GM18498 (cell line): ENCODE measurements at regions not wholly inside any gene's neighbourhood (a gene's known extent, or its start where the extent isn't known, plus 50 kb on each side); places are given as distances from the start of the nearest gene placed in this dataset.

Experiments
- ATAC-seq: cut with Tn5 transposase; IDR thresholded peaks from one replicate; pipeline ENCODE4 v1.9.1; 2021; ENCODE audit warnings: mild to moderate bottlenecking, moderate library complexity; ENCODE audit not compliant: unreplicated experiment

DNA sequence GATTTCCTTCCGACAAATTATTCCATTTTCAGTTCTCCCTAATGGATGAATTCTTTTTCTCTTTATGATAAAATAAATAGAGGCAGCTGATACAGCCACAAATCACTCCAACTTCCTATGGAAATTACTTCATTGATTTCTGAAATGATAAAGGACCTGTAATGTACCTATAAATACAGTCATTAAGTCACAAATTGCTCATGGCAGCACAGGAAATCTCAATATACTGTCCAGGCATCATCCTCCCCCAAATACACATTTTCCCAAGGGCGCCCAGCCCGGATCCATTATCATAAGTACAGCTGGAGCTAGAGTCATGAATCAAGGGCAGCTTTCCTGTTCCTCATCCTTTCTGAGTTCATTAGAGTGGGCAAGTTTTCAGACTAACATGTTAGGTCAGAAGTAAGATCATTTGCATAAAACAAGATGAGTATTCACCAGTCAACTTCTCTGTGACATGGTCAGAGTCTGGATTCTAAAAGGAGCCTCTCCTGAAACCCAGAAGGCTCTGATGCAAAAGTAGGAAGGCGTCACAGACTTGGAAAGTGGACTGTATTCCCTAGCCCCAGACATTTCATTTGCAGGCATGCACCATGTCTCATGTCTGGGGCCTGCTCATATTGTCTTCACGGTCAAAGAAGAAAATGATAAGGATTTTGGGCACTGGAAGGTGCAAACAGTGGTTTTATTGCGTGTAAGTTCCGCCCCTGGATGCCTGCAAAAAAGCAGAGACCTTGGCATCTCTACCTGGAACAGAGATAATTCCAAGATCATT, 383.2 kb downstream of the PLK2 start:
- no peak for ATAC-seq

DNA sequence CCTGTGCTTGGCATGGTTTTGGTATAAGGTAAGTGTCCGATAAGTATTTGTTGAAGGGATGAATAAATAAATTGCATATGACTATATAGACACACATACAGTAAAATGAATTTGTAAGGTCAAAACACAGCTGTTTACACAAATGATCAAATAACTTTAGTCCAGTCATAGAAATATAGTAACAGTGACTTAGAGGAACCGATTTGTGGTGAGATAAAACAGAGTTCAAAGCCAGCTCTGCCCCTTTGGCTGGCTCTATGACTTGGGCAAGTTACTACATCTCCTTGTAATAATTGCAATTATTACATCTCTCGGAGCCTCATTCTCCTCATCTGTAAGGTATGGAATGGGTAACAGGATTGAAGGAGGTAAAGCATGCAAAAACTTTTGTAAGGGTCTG, 384.0 kb downstream of the PLK2 start:
- ATAC-seq: no peak

DNA sequence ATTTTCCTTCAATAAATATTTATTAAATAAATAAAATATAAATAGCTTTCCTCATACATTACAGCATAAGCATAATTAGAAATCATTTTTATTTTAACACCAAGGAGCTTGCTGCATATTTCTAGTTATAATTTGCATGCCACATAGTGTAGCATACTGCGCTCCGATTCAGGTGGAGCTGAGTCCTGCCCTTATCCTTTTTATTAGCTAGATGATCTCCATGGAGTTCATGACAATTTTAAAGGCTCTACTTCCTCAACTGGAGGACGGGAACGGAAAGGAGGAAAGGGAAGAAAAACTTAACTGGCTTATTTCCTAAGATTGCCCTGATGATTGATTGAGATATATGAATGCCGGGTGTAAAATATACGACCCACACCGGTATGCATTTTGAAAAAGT, 385.2 kb downstream of the PLK2 start:
- ATAC-seq: no peak

DNA sequence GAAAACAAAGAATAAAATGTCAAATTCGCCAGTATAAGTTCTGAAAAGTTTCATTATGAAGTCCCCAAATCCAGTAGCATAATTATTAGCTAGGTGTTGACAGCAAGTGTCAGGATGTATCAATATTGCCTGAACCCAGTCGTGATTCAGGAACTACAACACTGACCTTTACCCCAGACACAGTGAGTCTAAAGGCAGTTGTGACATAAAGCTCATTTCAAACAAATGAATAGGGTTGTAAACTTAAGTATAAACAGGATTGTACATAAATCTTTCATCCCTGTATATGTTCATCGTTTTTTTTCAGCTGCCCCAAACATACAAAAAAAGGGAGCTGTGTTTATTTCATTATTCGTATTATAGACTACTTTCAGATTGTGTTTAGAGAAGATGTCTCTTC, 385.7 kb downstream of the PLK2 start:
- ATAC-seq: no peak

- no peak for ATAC-seq
Measured at GRCh38 chr5:58073243-58073642, 386.6 kb downstream of the PLK2 start.

DNA sequence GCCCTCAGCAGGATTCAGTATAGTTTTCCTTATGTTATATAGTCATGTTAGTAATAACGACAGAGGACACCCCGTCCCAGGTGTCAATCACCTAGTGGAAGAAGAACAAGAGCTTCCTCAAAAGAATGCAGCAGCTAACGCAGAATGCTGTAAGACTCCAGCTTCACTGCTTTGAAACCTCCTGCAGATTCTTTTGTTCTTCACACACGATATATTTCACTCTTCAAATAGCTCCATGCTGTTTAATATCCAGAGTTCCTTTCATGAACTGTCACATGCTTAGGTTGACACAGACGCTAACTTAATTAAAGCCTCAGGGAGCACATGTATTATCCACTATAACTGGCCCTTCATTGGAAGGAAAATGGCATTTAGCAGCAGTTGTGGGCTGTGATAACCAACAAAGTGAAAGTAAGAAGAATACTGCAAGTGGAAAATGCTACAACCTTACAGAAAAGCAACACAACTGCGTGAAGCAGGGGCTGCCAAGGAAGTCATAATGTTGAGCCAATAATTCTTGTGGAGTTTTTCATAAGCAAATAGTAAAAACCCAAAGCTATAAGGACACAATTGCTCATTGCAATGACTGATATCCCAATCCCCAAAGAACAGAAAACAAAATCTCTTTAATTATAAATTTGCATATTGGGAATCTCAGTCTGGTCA, 387.5 kb downstream of the PLK2 start:
- ATAC-seq: no peak

- no peak for ATAC-seq
Measured at GRCh38 chr5:58071566-58071965, 388.3 kb downstream of the PLK2 start.

DNA sequence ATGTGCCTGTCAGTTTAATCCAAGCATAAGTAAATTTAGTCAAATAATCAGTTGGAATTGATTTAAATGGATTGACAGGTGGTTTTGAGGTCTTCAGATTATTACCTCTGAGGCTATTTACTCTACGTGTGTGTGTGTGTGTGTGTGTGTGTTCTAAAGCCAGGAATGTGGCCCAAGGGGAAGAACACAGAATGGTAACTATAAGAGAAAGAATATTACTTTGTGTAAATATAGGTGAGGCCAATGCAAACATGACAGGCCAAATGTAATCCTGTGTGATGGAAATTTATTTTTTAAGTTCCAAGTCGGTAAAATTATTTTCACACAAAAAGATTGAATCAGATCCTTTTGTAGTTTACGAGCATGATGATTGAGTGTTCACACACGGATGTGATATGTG, 390.0 kb downstream of the PLK2 start:
- ATAC-seq: no peak

- no peak for ATAC-seq
Measured at GRCh38 chr5:58069016-58069705, 390.7 kb downstream of the PLK2 start.

- no peak for ATAC-seq
Measured at GRCh38 chr5:58066557-58066956, 393.3 kb downstream of the PLK2 start.

GRCh38 chr5:58066076-58066475, 393.8 kb downstream of the PLK2 start:
- ATAC-seq: no peak

GRCh38 chr5:58064801-58065200, 395.1 kb downstream of the PLK2 start:
- no peak for ATAC-seq

DNA sequence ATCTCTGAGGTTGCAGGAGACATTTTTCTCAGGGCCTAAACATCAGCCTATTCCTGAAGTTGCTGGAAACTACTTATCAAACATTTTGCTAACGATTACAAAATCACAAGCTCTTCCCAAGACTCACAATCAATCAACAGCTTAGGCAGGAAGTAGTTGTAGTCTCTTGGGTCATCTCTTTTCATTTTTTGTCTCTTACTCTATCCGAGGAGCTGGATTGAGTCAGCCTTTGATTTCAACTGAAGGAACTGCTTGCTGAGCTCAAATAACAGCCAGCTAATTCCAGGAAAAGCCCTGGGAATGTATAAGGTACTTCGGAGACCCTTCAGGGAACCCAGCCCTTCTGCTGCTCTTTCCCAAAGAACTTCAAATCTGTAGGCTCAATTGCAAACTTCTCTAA, 398.9 kb downstream of the PLK2 start:
- ATAC-seq: no peak

- ATAC-seq: no peak
Measured at GRCh38 chr5:58057324-58057723, 402.6 kb downstream of the PLK2 start.

DNA sequence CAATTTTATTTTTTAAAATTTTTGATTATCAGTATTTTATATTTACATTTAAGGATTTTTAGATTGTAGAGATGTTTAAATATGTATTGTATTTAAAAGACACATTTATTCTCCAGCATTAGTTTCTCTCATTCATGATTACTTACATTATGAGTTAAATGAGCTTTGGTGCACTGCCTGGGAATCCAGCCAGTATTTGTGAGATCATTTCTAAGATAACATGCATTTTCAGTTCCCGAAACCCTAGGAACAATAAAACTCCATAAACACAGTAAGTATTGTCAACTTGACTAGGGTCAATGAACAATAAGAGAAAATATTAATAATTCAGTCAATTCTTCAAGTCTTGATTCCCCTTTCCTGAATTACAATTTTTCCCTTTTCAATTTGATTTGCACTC, 403.3 kb downstream of the PLK2 start:
- no peak for ATAC-seq

DNA sequence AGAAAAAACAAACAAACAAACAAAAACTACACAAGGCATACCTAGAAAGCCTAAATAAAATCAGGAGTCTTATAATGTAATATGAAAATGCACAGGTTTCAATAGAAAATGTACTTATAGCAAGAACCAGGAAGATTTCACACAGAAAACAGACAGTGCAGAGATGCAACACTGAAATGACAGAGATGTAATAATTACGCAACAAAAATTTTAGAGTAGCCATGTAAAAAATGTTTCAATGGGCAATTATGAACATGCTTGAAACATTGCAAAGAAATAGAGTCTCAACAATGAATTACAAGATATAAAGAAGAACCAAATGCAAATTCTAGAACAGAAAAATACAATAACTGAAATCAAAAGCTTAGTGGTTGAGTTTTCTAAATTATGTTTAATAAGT, 405.9 kb downstream of the PLK2 start:
- ATAC-seq: no peak

DNA sequence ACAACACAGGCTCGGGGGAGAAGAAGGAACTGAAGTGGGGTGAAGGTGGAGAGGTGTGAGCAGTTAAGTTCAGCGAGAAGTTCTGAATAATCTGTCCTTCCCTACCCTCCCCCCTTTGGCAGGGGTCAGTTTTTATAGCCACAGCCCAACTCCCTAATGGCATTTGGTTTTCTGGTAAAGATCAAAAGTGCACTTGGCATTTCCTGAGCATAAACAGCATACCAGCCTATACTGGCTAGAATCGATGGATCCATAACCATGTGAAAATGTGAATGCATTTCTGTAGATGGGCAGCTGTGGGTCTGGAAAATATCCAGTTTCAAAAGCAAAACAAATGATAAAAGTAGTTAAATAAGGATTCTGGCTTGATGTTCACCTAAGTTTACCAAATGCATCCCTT, 410.9 kb downstream of the PLK2 start:
- ATAC-seq: no peak

- no peak for ATAC-seq
Measured at GRCh38 chr5:58048185-58048925, 411.5 kb downstream of the PLK2 start.

DNA sequence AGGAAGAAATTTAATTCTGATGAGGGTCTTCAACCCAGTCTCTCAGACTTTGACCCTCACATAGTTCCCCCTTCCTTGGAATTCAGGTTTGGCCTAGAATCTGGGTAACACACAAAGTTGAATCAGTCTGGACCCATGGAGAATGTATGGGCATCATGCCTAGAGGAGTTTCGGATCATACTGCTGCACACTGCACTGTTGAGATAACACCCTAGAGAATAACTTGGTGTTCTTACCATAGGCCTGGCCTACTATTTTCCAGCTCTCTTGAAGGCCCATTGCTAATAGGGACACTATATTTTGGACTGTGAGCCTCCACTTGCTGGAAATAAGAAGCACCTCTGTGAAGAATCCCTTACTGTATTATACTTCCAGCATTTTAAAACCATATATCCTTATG, 413.5 kb downstream of the PLK2 start:
- no peak for ATAC-seq

DNA sequence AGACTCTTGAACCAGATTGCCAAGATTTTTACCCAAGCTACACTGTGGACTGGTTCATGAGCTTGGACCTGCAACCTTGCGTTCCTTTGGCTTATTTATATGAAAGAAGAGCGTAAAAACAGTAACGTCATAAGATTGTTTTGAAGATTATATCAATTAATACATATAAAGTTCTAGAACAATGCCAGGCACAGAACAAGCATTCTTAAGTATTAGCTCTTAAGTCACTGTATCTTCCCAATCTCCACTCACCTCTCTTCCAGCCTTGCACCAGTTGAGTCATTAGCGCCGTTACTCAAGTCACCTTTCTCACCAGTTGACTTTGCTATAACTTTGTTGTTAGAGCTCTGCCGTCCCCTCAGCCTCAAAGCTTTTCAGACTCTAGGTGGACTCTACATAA, 415.7 kb downstream of the PLK2 start:
- ATAC-seq: no peak
